ENCODE measurements at regions not wholly inside any gene's neighbourhood (a gene's known extent, or its start where the extent isn't known, plus 50 kb on each side); places are given as distances from the start of the nearest gene placed in this dataset.

GRCh38 chr17:70825321-70826125 lies 656.2 kb downstream of the KCNJ2 start:
- intact Hi-C loops (cut with micrococcal nuclease), result no loop called here
- DNase-seq, result no peak
- Histone ChIP-seq H3K79me2 (ENCODE audit: low read length) (no peaks in the 10 kb centered on the region), H3K9me2 (replicated peaks; ENCODE audit: low read length) (0 out of 2 replicates have a peak, but pooled peaks cover 3% of the 10 kb centered on the region), H3K27ac (ENCODE audit: low read length) (no peak overlapping the region), H3F3A (ENCODE audit: low read length, unreplicated experiment) (no peaks in the 10 kb centered on the region), H3K36me3 (ENCODE audit: low read depth, low read length) (no peaks in the 10 kb centered on the region), H2AFZ (ENCODE audit: low read length) (no peak overlapping the region), H3K9ac (ENCODE audit: low read length) (no peak overlapping the region), H3K4me3 (ENCODE audit: low read length) (no peak overlapping the region), H3K27me3 (ENCODE audit: low read length) (no peaks in the 10 kb centered on the region), H3K4me1 (ENCODE audit: insufficient read depth, low read length) (peaks cover 6% of the 10 kb centered on the region), H3K4me2 (ENCODE audit: low read length) (no peak overlapping the region), H3K9me3 (ENCODE audit: low read length) (no peaks in the 10 kb centered on the region), H4K20me1 (ENCODE audit: low read length) (no peaks in the 10 kb centered on the region)
- CTCF ChIA-PET, result no interaction called here
- POLR2A ChIA-PET (ENCODE audit: unreplicated experiment), result no interaction called here
- TF ChIP-seq, protein P1, sequence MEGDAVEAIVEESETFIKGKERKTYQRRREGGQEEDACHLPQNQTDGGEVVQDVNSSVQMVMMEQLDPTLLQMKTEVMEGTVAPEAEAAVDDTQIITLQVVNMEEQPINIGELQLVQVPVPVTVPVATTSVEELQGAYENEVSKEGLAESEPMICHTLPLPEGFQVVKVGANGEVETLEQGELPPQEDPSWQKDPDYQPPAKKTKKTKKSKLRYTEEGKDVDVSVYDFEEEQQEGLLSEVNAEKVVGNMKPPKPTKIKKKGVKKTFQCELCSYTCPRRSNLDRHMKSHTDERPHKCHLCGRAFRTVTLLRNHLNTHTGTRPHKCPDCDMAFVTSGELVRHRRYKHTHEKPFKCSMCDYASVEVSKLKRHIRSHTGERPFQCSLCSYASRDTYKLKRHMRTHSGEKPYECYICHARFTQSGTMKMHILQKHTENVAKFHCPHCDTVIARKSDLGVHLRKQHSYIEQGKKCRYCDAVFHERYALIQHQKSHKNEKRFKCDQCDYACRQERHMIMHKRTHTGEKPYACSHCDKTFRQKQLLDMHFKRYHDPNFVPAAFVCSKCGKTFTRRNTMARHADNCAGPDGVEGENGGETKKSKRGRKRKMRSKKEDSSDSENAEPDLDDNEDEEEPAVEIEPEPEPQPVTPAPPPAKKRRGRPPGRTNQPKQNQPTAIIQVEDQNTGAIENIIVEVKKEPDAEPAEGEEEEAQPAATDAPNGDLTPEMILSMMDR (conservative IDR thresholded peaks at IDR 0.05; ENCODE audit: low read depth, low read length), result no peak
- TF ChIP-seq EZH2phosphoT487 (IDR thresholded peaks at IDR 0.05; ENCODE audit: borderline replicate concordance, low read length) (no peak), EZH2 (IDR thresholded peaks at IDR 0.05; ENCODE audit: low read length, unreplicated experiment) (no peak)
- no TSS peak for BruUV-seq (replicated peaks)
- ATAC-seq, result no peak

GRCh38 chr17:70829876-70830275 lies 660.5 kb downstream of the KCNJ2 start:
- no peak for TF ChIP-seq EZH2phosphoT487 (IDR thresholded peaks at IDR 0.05; ENCODE audit: borderline replicate concordance, low read length)
- TF ChIP-seq, protein P1 (conservative IDR thresholded peaks at IDR 0.05; ENCODE audit: low read depth, low read length), result no peak
- TF ChIP-seq EZH2 (IDR thresholded peaks at IDR 0.05; ENCODE audit: low read length, unreplicated experiment), result no peak
- intact Hi-C loops (cut with micrococcal nuclease), result no loop called here
- ChIA-PET POLR2A (ENCODE audit: unreplicated experiment) (no interaction called here), CTCF (no interaction called here)
- Histone ChIP-seq H4K20me1 (ENCODE audit: low read length) (no peaks in the 10 kb centered on the region), H3K27ac (ENCODE audit: low read length) (no peak overlapping the region), H3K9ac (ENCODE audit: low read length) (no peak overlapping the region), H3K9me2 (replicated peaks; ENCODE audit: low read length) (0 out of 2 replicates have a peak, but pooled peaks cover 3% of the 10 kb centered on the region), H2AFZ (ENCODE audit: low read length) (no peak overlapping the region), H3K79me2 (ENCODE audit: low read length) (no peaks in the 10 kb centered on the region), H3K4me1 (ENCODE audit: insufficient read depth, low read length) (peaks cover 7% of the 10 kb centered on the region), H3K36me3 (ENCODE audit: low read depth, low read length) (no peaks in the 10 kb centered on the region), H3K27me3 (ENCODE audit: low read length) (no peaks in the 10 kb centered on the region), H3K9me3 (ENCODE audit: low read length) (no peaks in the 10 kb centered on the region), H3K4me3 (ENCODE audit: low read length) (no peak overlapping the region), H3K4me2 (ENCODE audit: low read length) (no peak overlapping the region), H3F3A (ENCODE audit: low read length, unreplicated experiment) (no peaks in the 10 kb centered on the region)
- BruUV-seq (replicated peaks), result no TSS peak
- ATAC-seq, result peak; percentile 78
- DNase-seq, result peak; percentile 68

DNA sequence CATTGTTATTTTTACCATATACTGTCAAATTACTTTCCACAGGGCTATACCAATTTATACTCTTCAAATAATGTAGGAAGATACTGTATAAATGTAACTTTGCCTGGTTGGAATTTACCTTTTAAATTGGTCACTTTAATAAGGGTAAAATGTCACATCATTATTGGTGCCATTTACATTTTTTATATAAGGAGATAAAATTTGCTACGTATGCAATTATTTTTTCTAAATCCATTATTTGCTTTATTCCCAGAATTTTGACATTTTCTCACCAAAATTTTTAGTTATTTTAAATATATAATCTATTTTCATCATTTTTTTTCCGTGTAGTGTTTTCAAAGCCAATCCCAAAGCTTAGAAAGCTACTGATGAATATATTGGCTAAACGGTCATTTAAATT lies 664.7 kb downstream of the KCNJ2 start:
- ATAC-seq (no peak), DNase-seq (no peak)
- POLR2A ChIA-PET (ENCODE audit: unreplicated experiment), result no interaction called here
- TF ChIP-seq EZH2phosphoT487 (IDR thresholded peaks at IDR 0.05; ENCODE audit: borderline replicate concordance, low read length) (no peak), EZH2 (IDR thresholded peaks at IDR 0.05; ENCODE audit: low read length, unreplicated experiment) (no peak)
- TF ChIP-seq, protein P1 (conservative IDR thresholded peaks at IDR 0.05; ENCODE audit: low read depth, low read length), result no peak
- Histone ChIP-seq H3K9me3 (ENCODE audit: low read length) (no peaks in the 10 kb centered on the region), H3K9me2 (replicated peaks; ENCODE audit: low read length) (0 out of 2 replicates have a peak, but pooled peaks cover 2% of the 10 kb centered on the region), H3K4me3 (ENCODE audit: low read length) (no peak overlapping the region), H2AFZ (ENCODE audit: low read length) (no peak overlapping the region), H3F3A (ENCODE audit: low read length, unreplicated experiment) (no peaks in the 10 kb centered on the region), H3K4me1 (ENCODE audit: insufficient read depth, low read length) (peaks cover 7% of the 10 kb centered on the region), H3K27me3 (ENCODE audit: low read length) (no peaks in the 10 kb centered on the region), H3K4me2 (ENCODE audit: low read length) (no peak overlapping the region), H3K36me3 (ENCODE audit: low read depth, low read length) (no peaks in the 10 kb centered on the region), H3K9ac (ENCODE audit: low read length) (no peak overlapping the region), H3K27ac (ENCODE audit: low read length) (no peak overlapping the region), H4K20me1 (ENCODE audit: low read length) (no peaks in the 10 kb centered on the region), H3K79me2 (ENCODE audit: low read length) (no peaks in the 10 kb centered on the region)
- intact Hi-C loops (cut with micrococcal nuclease), result no loop called here
- no TSS peak for BruUV-seq (replicated peaks)
- CTCF ChIA-PET, result no interaction called here
